Activated CD4-positive, alpha-beta T cell treated with anti-CD3 and anti-CD28 coated beads, Interleukin-2, Interleukin-6, amounts not matched to agents 100 ng/mL and 50 ng/mL, durations not matched to agents 16 hours and 8 hours (primary cell): ENCODE measurements at regions not wholly inside any gene's neighbourhood (a gene's known extent, or its start where the extent isn't known, plus 50 kb on each side); places are given as distances from the start of the nearest gene placed in this dataset.
"Not testable (repeated sequence)": the region's sequence is repeated elsewhere in the genome, so short reads cannot be mapped to it uniquely, and the experiment has no call there.

Experiments used
- DNase-seq: peaks from one replicate; pipeline ENCODE4 v3.0.0-alpha.2; 2020

DNA sequence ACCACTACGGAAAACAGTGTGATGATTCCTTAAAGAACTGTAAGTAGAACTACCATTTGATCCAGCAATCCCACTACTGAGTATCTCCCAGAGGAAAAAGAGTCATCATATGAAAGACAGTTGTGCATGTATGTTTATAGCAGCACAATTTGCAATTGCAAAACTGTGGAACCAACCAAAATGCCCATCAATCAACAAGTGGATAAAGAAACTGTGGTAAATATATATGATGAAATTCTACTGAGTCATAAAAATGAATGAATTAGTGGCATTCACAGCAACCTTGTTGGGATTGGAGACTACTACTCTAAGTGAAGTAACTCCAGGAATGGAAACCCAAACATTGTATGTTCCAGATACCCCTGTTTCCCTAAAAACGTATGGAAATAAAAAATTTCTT is 337.0 kb upstream of the PTBP2 start:
- no peak for DNase-seq

- DNase-seq, result no peak
Measured at GRCh38 chr1:96387785-96388184, 333.8 kb upstream of the PTBP2 start.

DNA sequence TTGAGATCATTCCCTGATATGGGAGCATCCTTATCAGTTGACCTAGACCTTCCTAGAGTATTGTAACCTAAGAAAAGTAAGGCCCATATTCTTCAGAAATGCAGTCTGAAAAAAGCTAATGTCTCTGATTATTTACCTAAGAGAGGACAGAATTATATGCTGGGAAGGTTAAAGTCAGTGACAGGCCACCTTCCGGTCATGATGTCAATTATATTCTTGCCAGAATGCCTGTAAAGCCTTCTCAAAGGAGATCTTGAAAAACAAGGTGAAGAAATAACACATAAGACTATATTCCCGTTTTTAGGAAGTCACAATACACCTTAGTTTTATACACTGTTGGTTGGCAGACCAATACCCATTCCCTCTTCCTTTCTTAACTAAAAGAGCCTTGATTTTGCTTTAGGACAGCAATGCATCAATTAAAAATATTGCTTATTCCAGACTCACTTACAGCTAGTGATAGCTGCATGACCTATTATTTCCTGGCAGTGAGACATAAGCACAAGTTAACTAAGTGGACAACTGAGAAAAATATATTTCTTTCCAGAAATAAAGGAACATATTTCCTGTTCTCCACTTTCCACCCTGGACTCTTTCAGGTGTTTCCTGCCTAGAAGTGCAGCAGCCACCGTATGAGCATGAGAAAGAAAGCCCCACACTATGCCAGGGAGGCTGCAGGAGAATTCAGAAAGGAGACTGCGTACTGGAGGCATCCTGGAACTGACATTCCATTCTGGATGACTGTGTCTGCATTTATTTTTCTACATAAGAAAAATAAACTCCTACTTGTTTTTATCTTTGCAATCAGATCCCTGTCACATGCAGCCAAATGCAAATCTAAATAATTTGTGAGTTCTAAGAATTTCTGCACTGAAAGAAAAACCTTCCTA is 332.9 kb upstream of the PTBP2 start:
- DNase-seq, result no peak

DNA sequence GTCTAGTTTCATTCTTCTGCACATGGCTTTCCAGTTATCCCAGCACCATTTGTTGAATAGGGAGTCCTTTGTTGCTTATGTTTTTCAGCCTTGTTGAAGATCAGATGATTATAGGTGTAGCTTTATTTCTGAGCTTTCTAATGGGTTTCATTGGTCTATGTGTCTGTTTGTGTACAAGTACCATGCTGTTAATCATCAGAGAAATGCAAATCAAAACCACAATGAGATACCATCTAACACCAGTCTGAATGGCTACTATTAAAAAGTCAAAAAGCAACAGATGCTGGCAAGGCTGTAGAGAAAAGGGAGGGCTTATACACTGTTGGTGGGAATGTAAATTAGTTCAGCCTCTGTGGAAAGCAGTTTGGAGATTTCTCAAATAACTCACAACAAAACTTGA is 321.5 kb upstream of the PTBP2 start:
- no peak for DNase-seq

GRCh38 chr1:96409087-96409486 is 312.5 kb upstream of the PTBP2 start:
- DNase-seq, result no peak

- DNase-seq, result no peak
Measured at GRCh38 chr1:96409689-96410088, 311.9 kb upstream of the PTBP2 start.

DNA sequence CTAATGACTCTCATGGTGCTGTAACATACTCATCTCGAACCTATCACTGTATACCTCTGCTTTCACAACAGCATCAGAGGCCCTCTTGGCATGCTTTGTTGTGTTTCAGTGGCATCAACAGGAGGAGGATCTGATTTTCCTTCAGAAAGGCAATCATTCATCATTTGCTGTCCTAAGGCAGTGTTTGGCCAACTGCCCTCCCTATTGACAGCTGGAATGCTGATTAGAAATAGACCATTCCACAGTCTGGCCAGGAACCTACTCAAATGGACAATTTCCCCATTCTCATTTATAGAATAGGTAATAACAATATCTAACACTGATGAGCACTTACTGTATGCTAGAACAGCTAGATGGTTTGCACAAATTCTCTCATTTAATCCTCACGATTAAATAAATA is 310.6 kb upstream of the PTBP2 start:
- no peak for DNase-seq

GRCh38 chr1:96414598-96414997 is 307.0 kb upstream of the PTBP2 start:
- no peak for DNase-seq

GRCh38 chr1:96416111-96416595 is 305.4 kb upstream of the PTBP2 start:
- no peak for DNase-seq

DNA sequence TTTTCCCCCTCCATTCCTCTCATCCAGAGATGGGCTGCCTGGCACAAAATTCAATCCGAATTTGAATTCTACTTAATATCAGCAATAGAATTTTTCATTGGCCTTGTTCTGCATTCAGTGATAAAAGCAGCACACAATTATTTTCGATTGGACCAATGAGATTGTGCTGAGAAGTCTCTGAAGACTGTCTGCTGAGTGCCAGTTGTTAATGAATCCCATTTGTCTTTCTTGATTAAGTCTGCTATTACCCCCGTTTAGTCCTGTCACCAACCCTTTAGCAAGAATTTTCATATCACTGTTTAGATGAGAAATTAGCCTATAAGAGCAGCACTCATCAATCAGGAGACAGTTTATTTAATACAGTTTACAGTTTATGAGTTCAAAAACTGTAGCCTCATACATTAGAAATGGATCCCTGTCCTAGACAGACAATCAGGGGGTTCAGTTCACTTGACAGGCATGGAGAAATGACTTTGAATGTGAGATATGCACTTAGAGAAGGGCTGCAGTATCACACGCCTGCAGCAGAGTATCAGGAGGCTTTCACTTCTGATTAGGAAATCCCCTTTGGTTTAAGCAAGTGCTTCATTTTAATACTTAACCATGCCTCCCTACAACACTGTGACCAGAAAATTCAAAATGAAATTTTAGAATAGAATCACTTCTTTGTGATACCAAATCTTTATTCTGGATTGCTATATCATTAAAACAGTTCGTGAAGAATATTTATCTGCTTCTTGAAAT is 304.7 kb upstream of the PTBP2 start:
- no peak for DNase-seq

GRCh38 chr1:96418969-96419368 is 302.6 kb upstream of the PTBP2 start:
- no peak for DNase-seq

GRCh38 chr1:96424877-96425276 is 296.7 kb upstream of the PTBP2 start:
- no peak for DNase-seq

- no peak for DNase-seq
Measured at GRCh38 chr1:96425382-96426129, 296.0 kb upstream of the PTBP2 start.

- no peak for DNase-seq
Measured at GRCh38 chr1:96427616-96428015, 294.0 kb upstream of the PTBP2 start.

DNA sequence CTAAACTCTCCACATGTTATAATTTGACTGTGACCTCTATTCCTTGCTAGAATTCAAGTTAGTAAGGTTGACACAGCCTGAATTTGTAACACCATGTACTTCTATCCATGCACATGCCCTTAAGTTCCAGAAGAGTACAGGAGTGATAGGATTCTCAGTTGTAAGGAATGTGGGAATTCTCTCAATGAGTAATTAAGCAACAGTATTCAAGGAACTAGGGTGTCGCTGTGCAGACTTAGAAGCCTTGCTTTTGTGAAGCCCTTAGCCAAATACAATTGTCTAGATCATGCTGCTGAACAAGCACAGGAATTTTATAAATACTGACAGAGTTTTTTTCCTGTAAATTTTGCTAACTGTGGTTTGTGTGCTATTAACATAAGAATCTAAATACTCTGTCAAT is 276.3 kb upstream of the PTBP2 start:
- no peak for DNase-seq

DNA sequence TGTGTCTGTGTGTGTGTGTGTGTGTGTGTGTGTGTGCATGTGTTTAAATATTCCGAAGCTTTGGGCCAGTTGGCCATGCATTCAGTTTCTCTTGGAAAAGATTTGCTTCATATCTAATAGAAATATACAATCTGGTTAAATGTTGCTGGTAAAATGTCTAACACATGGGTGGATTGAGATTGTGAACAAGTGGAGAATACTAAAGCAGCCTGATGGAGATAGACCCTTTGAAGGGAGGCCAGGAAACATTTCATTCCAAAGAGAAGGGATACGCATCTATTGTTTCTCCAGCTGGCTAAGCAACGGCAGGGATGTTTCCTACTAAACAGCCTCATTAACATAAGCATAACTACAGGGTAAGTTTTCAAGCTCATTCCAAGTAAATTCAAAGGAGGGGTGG is 257.5 kb upstream of the PTBP2 start:
- DNase-seq, result no peak

DNA sequence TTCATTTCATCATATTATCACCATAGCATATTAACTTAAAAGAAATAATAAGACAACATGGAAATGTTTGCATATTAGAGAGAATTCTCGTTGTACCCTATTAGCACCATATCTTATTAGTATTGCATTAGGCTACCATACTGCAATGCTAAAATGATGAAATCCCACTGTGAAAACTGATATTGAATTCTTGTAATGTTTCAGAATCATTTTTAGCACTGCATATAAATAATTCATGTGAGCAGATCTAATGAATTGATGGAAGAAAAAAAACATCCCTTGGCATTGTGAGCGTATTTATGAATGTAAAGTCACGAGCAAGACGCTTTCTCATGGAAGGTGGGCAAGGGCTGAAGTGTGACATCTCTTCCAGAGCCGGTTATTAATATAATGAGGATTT is 257.1 kb upstream of the PTBP2 start:
- DNase-seq, result no peak

DNA sequence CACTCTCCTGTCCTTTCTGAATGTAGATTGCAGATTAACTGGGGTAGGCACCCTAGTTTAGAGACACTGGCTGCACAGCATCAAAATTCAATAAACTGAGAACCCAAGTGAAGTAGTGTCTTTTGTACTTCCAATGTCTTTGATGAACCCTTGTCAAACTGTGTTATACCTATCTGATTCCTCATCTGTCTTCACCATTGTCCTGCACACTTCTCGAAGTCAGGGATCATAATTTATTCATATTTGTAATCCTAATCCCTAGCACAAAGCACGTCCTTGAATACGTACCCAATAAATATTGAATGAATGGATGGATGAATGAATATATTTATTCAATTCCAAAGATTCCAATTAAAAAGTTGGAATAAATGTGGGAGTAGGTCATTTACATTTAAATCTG is 256.6 kb upstream of the PTBP2 start:
- no peak for DNase-seq

GRCh38 chr1:96465441-96465840 is 256.1 kb upstream of the PTBP2 start:
- no peak for DNase-seq

- no peak for DNase-seq
Measured at GRCh38 chr1:96466842-96467241, 254.7 kb upstream of the PTBP2 start.

DNA sequence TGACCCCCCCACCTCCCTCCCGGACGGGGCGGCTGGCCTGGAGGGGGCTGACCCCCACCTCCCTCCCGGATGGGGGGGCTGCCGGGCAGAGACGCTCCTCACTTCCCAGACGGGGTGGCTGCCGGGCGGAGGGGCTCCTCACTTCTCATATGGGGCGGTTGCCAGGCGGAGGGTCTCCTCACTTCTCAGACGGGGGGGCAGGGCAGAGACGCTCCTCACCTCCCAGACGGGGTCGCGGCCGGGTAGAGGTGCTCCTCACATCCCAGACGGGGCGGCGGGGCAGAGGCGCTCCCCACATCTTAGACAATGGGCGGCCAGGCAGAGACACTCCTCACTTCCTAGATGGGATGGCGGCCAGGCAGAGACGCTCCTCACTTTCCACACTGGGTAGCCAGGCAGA is 251.9 kb upstream of the PTBP2 start:
- DNase-seq, result not testable (repeated sequence)

- DNase-seq, result no peak
Measured at GRCh38 chr1:96472471-96472870, 249.1 kb upstream of the PTBP2 start.

GRCh38 chr1:96473791-96474434 is 247.7 kb upstream of the PTBP2 start:
- no peak for DNase-seq
